Gastrocnemius medialis (tissue), 4 donors: ENCODE measurements at regions not wholly inside any gene's neighbourhood (a gene's known extent, or its start where the extent isn't known, plus 50 kb on each side); places are given as distances from the start of the nearest gene placed in this dataset.

Source experiments
- ATAC-seq, 2 donors: fragments of 150-250 bp; one replicate each; pipeline ENCODE4 v1.9.1; 2016
- DNase-seq, 2 donors: peaks; one replicate each; pipeline ENCODE4 v3.0.0-alpha.2; 2019
- H3K27ac ChIP-seq, 4 donors: fragments of 200-600 bp; sonication (generic); 1 replicate in 1 of 4; 2 replicates in 3 of 4; pipeline ENCODE4 v1.5.1; 2016 to 2018; ENCODE audit warnings: mild to moderate bottlenecking in 2 of 4, moderate library complexity in 1 of 4
- H3K27me3 ChIP-seq, 3 donors: fragments of 200-600 bp; sonication (generic) in 2 of 3; 1 replicate in 1 of 3; 2 replicates in 2 of 3; pipeline versions ENCODE4 v1.5.1 to v1.6.0; 2016 to 2019; ENCODE audit warnings: mild to moderate bottlenecking in 1 of 3, moderate library complexity in 1 of 3
- H3K36me3 ChIP-seq, 2 donors: fragments of 200-600 bp; sonication (generic) in 1 of 2; one replicate each; pipeline ENCODE4 v1.5.1; 2017 to 2018
- H3K4me1 ChIP-seq, 2 donors: fragments of 200-600 bp; sonication (generic) in 1 of 2; one replicate each; pipeline ENCODE4 v1.5.1; 2016 to 2017; ENCODE audit warnings: mild to moderate bottlenecking in 2 of 2
- H3K4me3 ChIP-seq, 4 donors: fragments of 200-600 bp; sonication (generic) in 3 of 4; 1 replicate in 1 of 4; 2 replicates in 3 of 4; pipeline ENCODE4 v1.5.1; 2016 to 2019; ENCODE audit warnings: mild to moderate bottlenecking in 2 of 4
- H3K9me3 ChIP-seq, 3 donors: fragments of 200-600 bp; sonication (generic) in 2 of 3; 1 replicate in 1 of 3; 2 replicates in 2 of 3; pipeline ENCODE4 v1.5.1; 2016 to 2019
- POLR2A ChIP-seq, 2 donors: fragments of 450-650 bp; IDR thresholded peaks; one replicate each; pipeline ENCODE4 v1.6.1; 2017; ENCODE audit warnings: antibody characterized with exemption in 2 of 2, mild to moderate bottlenecking in 2 of 2, moderate library complexity in 2 of 2
- in situ Hi-C, 4 donors: fragments of 200-750 bp; cut with MboI; loops; one replicate each; pipeline versions ENCODE4 v1.15.0 to v1.8.0; 2017; ENCODE audit warnings: low sequenced_read_pairs in 4 of 4
- intact Hi-C: fragments of 100-400 bp; cut with DNase I; formaldehyde crosslinking; loops from one replicate; pipeline ENCODE4 v1.15.1; 2023; ENCODE audit warnings: low total_unique reads
- TF ChIP-seq, protein P1 (sequence below), 5 experiments: fragments of 450-650 bp in 3 of 5; fragments of 200-600 bp in 2 of 5; sonication (generic) in 2 of 5; IDR thresholded peaks in 4 of 5; conservative IDR thresholded peaks in 1 of 5; 1 replicate in 4 of 5; 2 replicates in 1 of 5; pipeline ENCODE4 v1.5.1; 2016 to 2019; ENCODE audit warnings: antibody characterized with exemption in 5 of 5, mild to moderate bottlenecking in 3 of 5, moderate library complexity in 3 of 5

DNA sequence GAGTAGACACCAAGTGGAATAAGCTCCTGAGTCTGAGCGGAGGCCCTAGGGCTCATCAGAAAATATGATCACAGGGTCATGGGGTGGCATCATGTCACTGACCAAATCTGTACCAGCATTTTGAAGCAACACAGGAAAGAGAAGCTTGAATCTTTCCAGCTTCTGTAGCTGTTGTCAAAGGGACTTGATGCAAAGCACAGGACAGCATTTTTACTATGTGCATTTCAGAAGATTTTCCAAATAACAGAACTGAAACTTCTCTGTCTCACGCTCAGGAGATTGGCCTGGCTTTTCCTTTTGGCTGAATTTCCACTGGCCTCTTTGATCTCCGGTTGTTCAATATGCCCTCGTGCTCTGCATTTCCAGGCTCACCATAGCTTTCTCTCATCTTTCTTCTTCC, 127.2 kb upstream of the ATP1B1 start:
- no peaks in the 10 kb centered on the region for H3K36me3 ChIP-seq
- H3K27ac ChIP-seq: no peak overlapping the region
- in situ Hi-C loops: no loop called here
- no peaks in the 10 kb centered on the region for H3K9me3 ChIP-seq
- TF ChIP-seq, protein P1, sequence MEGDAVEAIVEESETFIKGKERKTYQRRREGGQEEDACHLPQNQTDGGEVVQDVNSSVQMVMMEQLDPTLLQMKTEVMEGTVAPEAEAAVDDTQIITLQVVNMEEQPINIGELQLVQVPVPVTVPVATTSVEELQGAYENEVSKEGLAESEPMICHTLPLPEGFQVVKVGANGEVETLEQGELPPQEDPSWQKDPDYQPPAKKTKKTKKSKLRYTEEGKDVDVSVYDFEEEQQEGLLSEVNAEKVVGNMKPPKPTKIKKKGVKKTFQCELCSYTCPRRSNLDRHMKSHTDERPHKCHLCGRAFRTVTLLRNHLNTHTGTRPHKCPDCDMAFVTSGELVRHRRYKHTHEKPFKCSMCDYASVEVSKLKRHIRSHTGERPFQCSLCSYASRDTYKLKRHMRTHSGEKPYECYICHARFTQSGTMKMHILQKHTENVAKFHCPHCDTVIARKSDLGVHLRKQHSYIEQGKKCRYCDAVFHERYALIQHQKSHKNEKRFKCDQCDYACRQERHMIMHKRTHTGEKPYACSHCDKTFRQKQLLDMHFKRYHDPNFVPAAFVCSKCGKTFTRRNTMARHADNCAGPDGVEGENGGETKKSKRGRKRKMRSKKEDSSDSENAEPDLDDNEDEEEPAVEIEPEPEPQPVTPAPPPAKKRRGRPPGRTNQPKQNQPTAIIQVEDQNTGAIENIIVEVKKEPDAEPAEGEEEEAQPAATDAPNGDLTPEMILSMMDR (IDR thresholded peaks at IDR 0.05 in 4 of 5, conservative IDR thresholded peaks at IDR 0.05 in 1 of 5): no peak
- TF ChIP-seq POLR2A (IDR thresholded peaks at IDR 0.05): no peak
- no peak for DNase-seq
- H3K4me1 ChIP-seq: no peaks in the 10 kb centered on the region
- no peak overlapping the region for H3K4me3 ChIP-seq
- ATAC-seq: no peak
- no peaks in the 10 kb centered on the region for H3K27me3 ChIP-seq
- intact Hi-C loops: no loop called here

DNA sequence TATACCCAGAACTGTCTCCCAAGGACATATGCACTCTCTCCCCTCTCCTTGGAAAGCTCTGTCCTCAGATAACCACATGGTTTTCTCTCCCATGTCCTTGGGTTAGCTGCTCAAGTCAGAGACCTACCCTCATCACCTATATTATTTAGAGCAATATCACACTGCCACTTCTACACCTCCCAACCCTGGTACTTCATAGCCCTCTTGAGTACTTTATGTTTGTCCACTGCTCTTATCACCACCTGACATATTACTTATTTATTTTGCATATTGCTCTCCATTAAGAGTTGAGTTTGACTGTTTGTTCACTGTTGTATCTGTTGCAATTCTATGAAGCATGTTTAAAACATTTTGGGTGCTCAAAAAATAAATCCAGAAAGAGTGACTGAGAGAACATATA, 126.3 kb upstream of the ATP1B1 start:
- no peak overlapping the region for H3K27ac ChIP-seq
- H3K4me3 ChIP-seq: no peak overlapping the region
- DNase-seq: no peak
- in situ Hi-C loops (no loop called here), intact Hi-C loops (no loop called here)
- no peaks in the 10 kb centered on the region for H3K27me3 ChIP-seq
- no peaks in the 10 kb centered on the region for H3K9me3 ChIP-seq
- ATAC-seq: no peak
- TF ChIP-seq, protein P1 (IDR thresholded peaks at IDR 0.05 in 4 of 5, conservative IDR thresholded peaks at IDR 0.05 in 1 of 5): no peak
- no peak for TF ChIP-seq POLR2A (IDR thresholded peaks at IDR 0.05)
- H3K4me1 ChIP-seq: no peaks in the 10 kb centered on the region
- no peaks in the 10 kb centered on the region for H3K36me3 ChIP-seq

DNA sequence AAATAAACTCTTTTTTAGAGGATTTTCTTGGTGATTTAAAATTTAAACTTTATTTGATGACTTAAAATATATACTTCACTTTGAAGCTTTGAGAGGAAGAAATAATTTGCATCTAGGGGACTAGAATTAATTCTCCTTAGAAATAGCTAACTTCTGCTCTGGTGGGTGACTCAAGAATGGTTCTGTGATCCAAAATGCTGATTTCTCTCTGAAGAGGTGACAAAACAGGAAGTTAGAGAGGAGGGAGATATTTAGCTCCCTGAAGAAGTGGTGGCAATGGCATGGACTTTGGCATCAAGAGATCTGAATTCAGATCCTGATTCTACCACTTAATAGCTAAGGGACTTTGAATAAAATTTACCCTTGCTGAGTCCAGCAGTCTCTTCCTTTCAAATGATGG, 125.8 kb upstream of the ATP1B1 start:
- in situ Hi-C loops: no loop called here
- H3K36me3 ChIP-seq: no peaks in the 10 kb centered on the region
- ATAC-seq (no peak), DNase-seq (no peak)
- no peaks in the 10 kb centered on the region for H3K27me3 ChIP-seq
- TF ChIP-seq POLR2A (IDR thresholded peaks at IDR 0.05): no peak
- TF ChIP-seq, protein P1 (IDR thresholded peaks at IDR 0.05 in 4 of 5, conservative IDR thresholded peaks at IDR 0.05 in 1 of 5): no peak
- no peaks in the 10 kb centered on the region for H3K4me1 ChIP-seq
- no peak overlapping the region for H3K4me3 ChIP-seq
- intact Hi-C loops: no loop called here
- no peak overlapping the region for H3K27ac ChIP-seq
- no peaks in the 10 kb centered on the region for H3K9me3 ChIP-seq

DNA sequence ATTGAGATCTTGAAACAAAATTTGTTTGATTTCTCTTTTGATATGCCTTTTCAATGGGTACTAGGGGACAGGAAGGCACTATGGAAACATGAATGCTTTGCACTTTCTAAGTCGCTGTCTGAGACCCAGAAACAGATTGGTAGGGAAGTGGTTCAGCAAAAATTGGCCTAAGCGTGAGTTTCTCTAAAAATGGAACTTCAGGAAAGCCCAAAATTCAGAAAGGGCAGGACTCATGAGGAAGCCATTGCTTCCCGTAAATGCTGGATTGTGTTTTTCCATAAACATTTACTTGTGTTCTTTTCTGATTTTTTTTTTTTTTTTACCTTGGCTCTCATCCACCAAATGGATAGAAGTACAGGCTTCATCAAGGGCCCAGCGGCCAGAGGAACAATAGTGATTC, 123.7 kb upstream of the ATP1B1 start:
- intact Hi-C loops: no loop called here
- H3K27me3 ChIP-seq: no peaks in the 10 kb centered on the region
- in situ Hi-C loops: no loop called here
- no peak overlapping the region for H3K27ac ChIP-seq
- DNase-seq (no peak), ATAC-seq (no peak)
- no peaks in the 10 kb centered on the region for H3K36me3 ChIP-seq
- H3K4me1 ChIP-seq: no peaks in the 10 kb centered on the region
- no peak overlapping the region for H3K4me3 ChIP-seq
- no peak for TF ChIP-seq POLR2A (IDR thresholded peaks at IDR 0.05)
- TF ChIP-seq, protein P1 (IDR thresholded peaks at IDR 0.05 in 4 of 5, conservative IDR thresholded peaks at IDR 0.05 in 1 of 5): no peak
- no peaks in the 10 kb centered on the region for H3K9me3 ChIP-seq

DNA sequence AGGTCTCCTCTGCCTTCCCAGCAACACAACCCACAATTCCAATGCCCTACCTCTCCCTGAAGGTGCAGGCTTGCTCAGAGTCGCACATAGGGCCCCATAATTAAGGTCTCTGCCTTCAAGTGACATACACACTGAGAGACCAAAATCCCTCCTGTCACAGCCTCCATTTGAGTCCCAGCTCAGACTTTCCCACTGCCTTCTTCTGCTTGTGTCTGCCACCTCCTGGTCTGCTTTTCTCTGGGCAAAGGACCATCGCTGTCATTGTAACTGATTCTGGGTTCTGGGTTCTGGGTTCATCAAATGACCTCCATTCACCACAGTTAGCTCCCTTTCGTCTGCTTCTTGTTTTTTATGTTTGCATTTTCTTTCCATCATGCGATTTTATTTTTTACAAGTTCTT, 119.2 kb upstream of the ATP1B1 start:
- no peak for ATAC-seq
- no peak overlapping the region for H3K27ac ChIP-seq
- no peak overlapping the region for H3K4me3 ChIP-seq
- H3K4me1 ChIP-seq: no peaks in the 10 kb centered on the region
- TF ChIP-seq, protein P1 (IDR thresholded peaks at IDR 0.05 in 4 of 5, conservative IDR thresholded peaks at IDR 0.05 in 1 of 5): no peak
- no peak for TF ChIP-seq POLR2A (IDR thresholded peaks at IDR 0.05)
- in situ Hi-C loops: no loop called here
- intact Hi-C loops: no loop called here
- H3K9me3 ChIP-seq: no peaks in the 10 kb centered on the region
- H3K36me3 ChIP-seq: no peaks in the 10 kb centered on the region
- DNase-seq: no peak
- no peaks in the 10 kb centered on the region for H3K27me3 ChIP-seq
